CD14-positive monocyte (primary cell): ENCODE measurements at regions not wholly inside any gene's neighbourhood (a gene's known extent, or its start where the extent isn't known, plus 50 kb on each side); places are given as distances from the start of the nearest gene placed in this dataset.

ENCODE experiments used
- DNase-seq, 3 donors: peaks; one replicate each; pipeline ENCODE4 v3.0.0-alpha.2; 2011 to 2022
- H2AFZ ChIP-seq: 2 replicates; pipeline ENCODE4 v1.6.0; 2012; ENCODE audit warnings: mild to moderate bottlenecking, low read depth, low read length, inconsistent platforms; ENCODE audit not compliant: insufficient read depth, poor library complexity, severe bottlenecking
- H3K27ac ChIP-seq, 2 donors: 1 replicate in 1 of 2; 2 replicates in 1 of 2; pipeline ENCODE4 v1.5.1; 2012 to 2013; ENCODE audit warnings: low read length in 2 of 2, control low read depth in 1 of 2, inconsistent platforms in 1 of 2, low read depth in 1 of 2, mild to moderate bottlenecking in 1 of 2
- H3K27me3 ChIP-seq, 2 donors: one replicate each; pipeline versions ENCODE4 v1.6.0 to v1.6.1; 2011 to 2013; ENCODE audit warnings: low read length in 2 of 2; ENCODE audit not compliant: control insufficient read depth in 2 of 2, insufficient read depth in 2 of 2
- H3K36me3 ChIP-seq, 2 donors: replicated peaks in 1 of 2; 1 replicate in 1 of 2; 2 replicates in 1 of 2; pipeline versions ENCODE4 v1.5.1 to v1.6.1; 2012 to 2013; ENCODE audit warnings: low read length in 2 of 2, control low read depth in 1 of 2, inconsistent platforms in 1 of 2, mild to moderate bottlenecking in 1 of 2; ENCODE audit not compliant: insufficient read depth in 2 of 2, control insufficient read depth in 1 of 2
- H3K4me1 ChIP-seq, 2 donors: 1 replicate in 1 of 2; 2 replicates in 1 of 2; pipeline versions ENCODE4 v1.5.1 to v1.6.1; 2012 to 2013; ENCODE audit warnings: low read length in 2 of 2, control low read depth in 1 of 2, inconsistent platforms in 1 of 2, mild to moderate bottlenecking in 1 of 2, moderate library complexity in 1 of 2; ENCODE audit not compliant: insufficient read depth in 2 of 2, control insufficient read depth in 1 of 2
- H3K4me2 ChIP-seq: replicated peaks from 2 replicates; pipeline ENCODE3; 2012; ENCODE audit warnings: low read length, moderate library complexity, mild to moderate bottlenecking; ENCODE audit not compliant: poor library complexity, severe bottlenecking; ENCODE audit errors: extremely low read depth
- H3K4me3 ChIP-seq, 3 experiments: fragments of 200-600 bp in 1 of 3; sonication (generic) in 1 of 3; replicated peaks in 1 of 3; 1 replicate in 2 of 3; 2 replicates in 1 of 3; pipeline ENCODE4 v1.5.1; 2011 to 2013; ENCODE audit warnings: low read length in 3 of 3, mild to moderate bottlenecking in 3 of 3, control low read depth in 2 of 3, low read depth in 2 of 3, inconsistent platforms in 1 of 3, moderate library complexity in 1 of 3
- H3K79me2 ChIP-seq: 2 replicates; pipeline ENCODE4 v1.6.0; 2012; ENCODE audit warnings: mild to moderate bottlenecking, control low read depth, inconsistent platforms, low read length, moderate library complexity; ENCODE audit not compliant: insufficient read depth
- H3K9ac ChIP-seq: 2 replicates; pipeline ENCODE4 v1.6.0; 2017; ENCODE audit warnings: low read length, mild to moderate bottlenecking; ENCODE audit not compliant: insufficient read depth, poor library complexity, severe bottlenecking
- H3K9me3 ChIP-seq, 2 donors: replicated peaks in 1 of 2; 1 replicate in 1 of 2; 2 replicates in 1 of 2; pipeline versions ENCODE4 v1.5.1 to v1.6.1; 2012 to 2013; ENCODE audit warnings: low read length in 2 of 2, control low read depth in 1 of 2; ENCODE audit not compliant: control insufficient read depth in 1 of 2, insufficient read depth in 1 of 2
- H4K20me1 ChIP-seq: 2 replicates; pipeline ENCODE4 v1.6.0; 2012; ENCODE audit warnings: mild to moderate bottlenecking, low read length, control low read depth, moderate library complexity; ENCODE audit not compliant: insufficient read depth
- H3K27ac Mint-ChIP-seq, 7 donors: one replicate each; pipeline ENCODE4 v1.8.0; 2020; ENCODE audit warnings: mild to moderate bottlenecking in 7 of 7, mixed read lengths in 7 of 7, moderate library complexity in 6 of 7, inconsistent platforms in 2 of 7
- H3K27me3 Mint-ChIP-seq, 3 donors: one replicate each; pipeline ENCODE4 v1.8.0; 2021 to 2022; ENCODE audit warnings: low read depth in 3 of 3, mild to moderate bottlenecking in 3 of 3, mixed read lengths in 3 of 3, moderate library complexity in 3 of 3, inconsistent platforms in 1 of 3
- H3K36me3 Mint-ChIP-seq, 2 donors: one replicate each; pipeline ENCODE4 v1.8.0; 2020; ENCODE audit warnings: mixed read lengths in 2 of 2, inconsistent platforms in 1 of 2, mild to moderate bottlenecking in 1 of 2
- H3K4me1 Mint-ChIP-seq: one replicate; pipeline ENCODE4 v1.8.0; 2020; ENCODE audit warnings: mild to moderate bottlenecking, mixed read lengths
- H3K4me3 Mint-ChIP-seq, 2 donors: one replicate each; pipeline ENCODE4 v1.8.0; 2020; ENCODE audit warnings: mild to moderate bottlenecking in 2 of 2, mixed read lengths in 2 of 2, moderate library complexity in 1 of 2
- H3K9me3 Mint-ChIP-seq, 7 donors: one replicate each; pipeline ENCODE4 v1.8.0; 2020 to 2022; ENCODE audit warnings: mixed read lengths in 7 of 7, mild to moderate bottlenecking in 6 of 7, moderate library complexity in 6 of 7, inconsistent platforms in 2 of 7
- WGBS: methylation state at CpG from one replicate; pipeline ENCODE4 v1.1.5; 2013; ENCODE audit warnings: missing lambda C conversion rate; ENCODE audit not compliant: insufficient coverage; 5-methylcytosine and 5-hydroxymethylcytosine counted together
- intact Hi-C, 2 donors: fragments of 100-400 bp; cut with micrococcal nuclease; formaldehyde crosslinking; loops; one replicate each; pipeline versions ENCODE4 v1.15.0 to v1.15.1; 2023
- TF ChIP-seq, protein P1 (sequence below): fragments of 200-600 bp; IDR thresholded peaks from one replicate; pipeline ENCODE4 v1.8.0; 2022; ENCODE audit warnings: antibody characterized with exemption, mild to moderate bottlenecking

DNA sequence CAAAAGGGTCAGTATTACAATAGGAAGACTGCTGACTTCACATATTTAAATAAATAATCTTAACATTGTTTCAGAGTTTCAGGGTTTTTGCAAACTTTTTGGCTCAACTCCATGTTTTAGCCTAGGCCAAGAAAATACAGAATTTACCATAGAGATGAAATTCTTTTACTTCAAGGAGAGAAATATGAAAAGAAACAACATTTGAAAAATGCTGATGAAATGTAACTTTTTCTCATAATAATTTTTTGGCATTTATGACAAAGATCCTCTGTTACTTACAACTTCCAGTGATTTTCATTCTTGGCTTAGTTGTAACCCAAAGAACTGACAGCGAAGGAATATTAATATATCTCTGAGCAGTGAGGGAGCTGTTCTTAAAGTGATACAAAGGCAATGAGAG lies 316.1 kb upstream of the EMCN start:
- H3K36me3 Mint-ChIP-seq = no peaks in the 10 kb centered on the region
- WGBS = no CpG with 5 or more reads among the region's 1 CpG
- Histone ChIP-seq H3K36me3 (no peaks in the 10 kb centered on the region), H4K20me1 (no peaks in the 10 kb centered on the region), H2AFZ (no peak overlapping the region), H3K27me3 (no peaks in the 10 kb centered on the region), H3K27ac (no peak overlapping the region), H3K9ac (no peak overlapping the region), H3K79me2 (no peaks in the 10 kb centered on the region), H3K4me3 (no peak overlapping the region), H3K9me3 (no peaks in the 10 kb centered on the region), H3K4me1 (no peaks in the 10 kb centered on the region), H3K4me2 (no peak overlapping the region)
- no peak overlapping the region for H3K4me3 Mint-ChIP-seq
- no peak overlapping the region for H3K27ac Mint-ChIP-seq
- no peak for DNase-seq
- no peaks in the 10 kb centered on the region for H3K4me1 Mint-ChIP-seq
- intact Hi-C loops = no loop called here
- peaks cover 0 to 3% (median 3%) of the 10 kb centered on the region in 3 donors for H3K27me3 Mint-ChIP-seq
- TF ChIP-seq, protein P1, sequence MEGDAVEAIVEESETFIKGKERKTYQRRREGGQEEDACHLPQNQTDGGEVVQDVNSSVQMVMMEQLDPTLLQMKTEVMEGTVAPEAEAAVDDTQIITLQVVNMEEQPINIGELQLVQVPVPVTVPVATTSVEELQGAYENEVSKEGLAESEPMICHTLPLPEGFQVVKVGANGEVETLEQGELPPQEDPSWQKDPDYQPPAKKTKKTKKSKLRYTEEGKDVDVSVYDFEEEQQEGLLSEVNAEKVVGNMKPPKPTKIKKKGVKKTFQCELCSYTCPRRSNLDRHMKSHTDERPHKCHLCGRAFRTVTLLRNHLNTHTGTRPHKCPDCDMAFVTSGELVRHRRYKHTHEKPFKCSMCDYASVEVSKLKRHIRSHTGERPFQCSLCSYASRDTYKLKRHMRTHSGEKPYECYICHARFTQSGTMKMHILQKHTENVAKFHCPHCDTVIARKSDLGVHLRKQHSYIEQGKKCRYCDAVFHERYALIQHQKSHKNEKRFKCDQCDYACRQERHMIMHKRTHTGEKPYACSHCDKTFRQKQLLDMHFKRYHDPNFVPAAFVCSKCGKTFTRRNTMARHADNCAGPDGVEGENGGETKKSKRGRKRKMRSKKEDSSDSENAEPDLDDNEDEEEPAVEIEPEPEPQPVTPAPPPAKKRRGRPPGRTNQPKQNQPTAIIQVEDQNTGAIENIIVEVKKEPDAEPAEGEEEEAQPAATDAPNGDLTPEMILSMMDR = no peak
- H3K9me3 Mint-ChIP-seq = peaks cover 0 to 13% (median 3%) of the 10 kb centered on the region in 7 donors

DNA sequence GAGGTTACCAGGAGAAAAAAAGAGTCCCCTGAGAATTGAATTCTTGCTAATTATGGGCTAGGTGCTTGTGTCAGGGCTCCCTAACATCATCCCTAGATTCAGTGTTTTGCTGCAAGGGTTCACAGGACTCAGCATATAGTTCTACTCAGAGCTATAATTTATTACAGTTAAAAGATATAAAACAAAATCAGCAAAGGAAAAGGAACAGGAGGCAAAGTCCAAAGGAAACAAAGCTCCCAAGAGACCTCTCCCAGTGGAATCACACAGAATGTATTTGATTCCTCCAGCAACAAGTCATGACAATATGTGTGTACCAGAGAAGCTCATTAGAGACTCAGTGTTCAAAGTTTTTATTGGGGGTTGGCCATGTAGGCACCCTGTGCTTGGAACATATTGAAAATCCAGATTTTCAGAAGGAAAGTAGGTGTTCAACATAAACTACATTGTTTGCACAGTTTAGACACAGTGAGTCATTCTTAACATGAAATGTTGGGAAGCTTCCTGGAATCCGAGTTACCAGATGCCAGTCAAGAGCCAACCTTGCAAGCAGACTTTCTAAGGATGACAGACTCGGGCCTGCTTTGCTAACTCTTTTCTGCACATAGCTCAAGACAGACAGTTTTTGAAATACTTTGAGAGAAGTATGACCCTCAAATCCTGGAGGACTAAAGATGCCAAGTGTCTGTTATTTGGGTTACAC lies 311.3 kb upstream of the EMCN start:
- peaks cover 0 to 2% (median 1%) of the 10 kb centered on the region in 3 donors for H3K27me3 Mint-ChIP-seq

More for the DNA sequence above, 311.3 kb upstream of the EMCN start:
- H3K27me3 ChIP-seq = no peaks in the 10 kb centered on the region
- H3K36me3 ChIP-seq = no peaks in the 10 kb centered on the region
- H3K79me2 ChIP-seq = no peaks in the 10 kb centered on the region
- H3K4me3 Mint-ChIP-seq = no peak overlapping the region
- TF ChIP-seq, protein P1 = no peak
- H3K4me2 ChIP-seq = no peak overlapping the region
- intact Hi-C loops = no loop called here
- H3K27ac ChIP-seq = no peak overlapping the region
- peaks cover 0 to 6% (median 2%) of the 10 kb centered on the region in 7 donors for H3K9me3 Mint-ChIP-seq
- H3K4me1 ChIP-seq = peaks cover 25 to 27% of the 10 kb centered on the region in 2 donors
- no peaks in the 10 kb centered on the region for H3K36me3 Mint-ChIP-seq
- no peaks in the 10 kb centered on the region for H4K20me1 ChIP-seq
- H3K9ac ChIP-seq = no peak overlapping the region
- H3K27ac Mint-ChIP-seq = no peak overlapping the region
- H3K9me3 ChIP-seq = no peaks in the 10 kb centered on the region
- H2AFZ ChIP-seq = no peak overlapping the region
- 100% methylated on average over 2 of the region's 2 CpGs for WGBS
- H3K4me1 Mint-ChIP-seq = peaks cover 27% of the 10 kb centered on the region
- DNase-seq = no peak
- H3K4me3 ChIP-seq = no peak overlapping the region
